Right ventricle myocardium inferior (tissue), 1 donor: ENCODE measurements at regions not wholly inside any gene's neighbourhood (a gene's known extent, or its start where the extent isn't known, plus 50 kb on each side); places are given as distances from the start of the nearest gene placed in this dataset.
A peak's percentile ranks its signal among the peaks of the same experiment; 100 is the strongest.
"Not testable (repeated sequence)": the region's sequence is repeated elsewhere in the genome, so short reads cannot be mapped to it uniquely, and the experiment has no call there.

Experiments
- ATAC-seq: fragments of 200-7000 bp; cut with Tn5 transposase; one replicate; pipeline ENCODE4 v1.9.1; 2020; ENCODE audit warnings: mild to moderate bottlenecking, moderate library complexity
- DNase-seq: peaks from one replicate; pipeline ENCODE4 v3.0.0; 2021; ENCODE audit errors: missing footprints
- intact Hi-C: fragments of 100-400 bp; cut with DNase I; formaldehyde crosslinking; loops from one replicate; pipeline ENCODE4 v1.11.0; 2022
- donor health status: DM: no; HTN: yes; CAD: no; lungs with severe emphysema.

GRCh38 chr15:26217043-26217442 is 353.9 kb upstream of the ATP10A start:
- intact Hi-C loops = not testable (repeated sequence)

GRCh38 chr15:26214290-26214689 is 351.2 kb upstream of the ATP10A start:
- intact Hi-C loops = no loop called here
- no peak for DNase-seq
- peak; percentile 84 for ATAC-seq

More at GRCh38 chr15:26217043-26217442, 353.9 kb upstream of the ATP10A start:
- DNase-seq, ATAC-seq: not testable (repeated sequence)

- intact Hi-C loops = no loop called here
- no peak for DNase-seq
- no peak for ATAC-seq
Observed at GRCh38 chr15:26213427-26213826, 350.3 kb upstream of the ATP10A start.

- intact Hi-C loops = no loop called here
- DNase-seq = no peak
- peak; percentile 71 for ATAC-seq
Observed at GRCh38 chr15:26212109-26212508, 349.0 kb upstream of the ATP10A start.

GRCh38 chr15:26210980-26211379 is 347.9 kb upstream of the ATP10A start:
- ATAC-seq = no peak

GRCh38 chr15:26201177-26201858 is 338.2 kb upstream of the ATP10A start:
- ATAC-seq (no peak), DNase-seq (no peak)
- intact Hi-C loops = no loop called here

More at GRCh38 chr15:26210980-26211379, 347.9 kb upstream of the ATP10A start:
- no peak for DNase-seq
- intact Hi-C loops = no loop called here

- no peak for DNase-seq
- intact Hi-C loops = no loop called here
- ATAC-seq = no peak
Observed at GRCh38 chr15:26200427-26200826, 337.3 kb upstream of the ATP10A start.

- ATAC-seq (no peak), DNase-seq (no peak)
- intact Hi-C loops = no loop called here
Observed at GRCh38 chr15:26197719-26198118, 334.6 kb upstream of the ATP10A start.

- no peak for DNase-seq
- no peak for ATAC-seq
- intact Hi-C loops = no loop called here
Observed at GRCh38 chr15:26197060-26197459, 333.9 kb upstream of the ATP10A start.

- DNase-seq (no peak), ATAC-seq (peak; percentile 63)
- intact Hi-C loops = no loop called here
Observed at GRCh38 chr15:26191193-26191592, 328.1 kb upstream of the ATP10A start.

- intact Hi-C loops, DNase-seq, ATAC-seq: not testable (repeated sequence)
Observed at GRCh38 chr15:26186138-26186537, 323.0 kb upstream of the ATP10A start.

GRCh38 chr15:26182441-26182840 is 319.3 kb upstream of the ATP10A start:
- no peak for DNase-seq
- intact Hi-C loops = no loop called here

GRCh38 chr15:26179906-26180305 is 316.8 kb upstream of the ATP10A start:
- no peak for DNase-seq
- intact Hi-C loops = loop anchor here (10.0 kb wide), 1 partner anchor 685 kb away; the partner anchor contains the start of gene GABRA5
- peak; percentile 57 for ATAC-seq

More at GRCh38 chr15:26182441-26182840, 319.3 kb upstream of the ATP10A start:
- ATAC-seq = no peak

- intact Hi-C loops = loop anchor here (10.0 kb wide), 1 partner anchor 686 kb away; the partner anchor contains the start of gene GABRA5
- ATAC-seq = peak; percentile 28
- DNase-seq = no peak
Observed at GRCh38 chr15:26178640-26179220, 315.6 kb upstream of the ATP10A start.

- ATAC-seq (no peak), DNase-seq (no peak)
- intact Hi-C loops = loop anchor here (10.0 kb wide), 1 partner anchor 687 kb away; the partner anchor contains the start of gene GABRA5
Observed at GRCh38 chr15:26177816-26178215, 314.7 kb upstream of the ATP10A start.

- DNase-seq (no peak), ATAC-seq (no peak)
- intact Hi-C loops = loop anchor here (10.0 kb wide), 1 partner anchor 688 kb away; the partner anchor contains the start of gene GABRA5
Observed at GRCh38 chr15:26176831-26177230, 313.7 kb upstream of the ATP10A start.

GRCh38 chr15:26171266-26171665 is 308.1 kb upstream of the ATP10A start:
- no peak for ATAC-seq
- no peak for DNase-seq
- intact Hi-C loops = loop anchor here (10.0 kb wide), 1 partner anchor 694 kb away; the partner anchor contains the start of gene GABRA5

GRCh38 chr15:26166429-26166828 is 303.3 kb upstream of the ATP10A start:
- intact Hi-C loops = no loop called here
- DNase-seq (no peak), ATAC-seq (no peak)

GRCh38 chr15:26165546-26165945 is 302.4 kb upstream of the ATP10A start:
- DNase-seq = no peak
- no peak for ATAC-seq
- intact Hi-C loops = no loop called here

GRCh38 chr15:26160343-26160742 is 297.2 kb upstream of the ATP10A start:
- intact Hi-C loops = no loop called here
- DNase-seq (no peak), ATAC-seq (no peak)
